Esophagus squamous epithelium (tissue), 5 donors: ENCODE measurements at regions not wholly inside any gene's neighbourhood (a gene's known extent, or its start where the extent isn't known, plus 50 kb on each side); places are given as distances from the start of the nearest gene placed in this dataset.

Experiments used
- DNase-seq: peaks from one replicate; lab custom pipeline; 2025; lab: John Stamatoyannopoulos, UW
- H3K27ac ChIP-seq, 4 donors: fragments of 200-600 bp; sonication (generic); one replicate each; pipeline ENCODE4 v1.5.1; 2016 to 2019; ENCODE audit warnings: mild to moderate bottlenecking in 1 of 4
- H3K27me3 ChIP-seq, 4 donors: fragments of 200-600 bp; sonication (generic); 1 replicate in 3 of 4; 2 replicates in 1 of 4; pipeline versions ENCODE4 v1.5.1 to v1.6.0; 2017 to 2021; ENCODE audit warnings: antibody characterized with exemption in 1 of 4
- H3K36me3 ChIP-seq, 3 donors: fragments of 200-600 bp; sonication (generic); one replicate each; pipeline ENCODE4 v1.5.1; 2016 to 2019
- H3K4me1 ChIP-seq, 3 donors: fragments of 200-600 bp; sonication (generic); one replicate each; pipeline ENCODE4 v1.5.1; 2017 to 2019
- H3K4me3 ChIP-seq, 4 donors: fragments of 200-600 bp; sonication (generic); 1 replicate in 3 of 4; 2 replicates in 1 of 4; pipeline ENCODE4 v1.5.1; 2016 to 2019; ENCODE audit warnings: mild to moderate bottlenecking in 2 of 4, moderate library complexity in 1 of 4
- H3K9me3 ChIP-seq, 3 donors: fragments of 200-600 bp; sonication (generic); one replicate each; pipeline ENCODE4 v1.5.1; 2016 to 2019
- POLR2A ChIP-seq, 4 donors: fragments of 450-650 bp; IDR thresholded peaks; one replicate each; pipeline ENCODE4 v1.6.1; 2017; ENCODE audit warnings: antibody characterized with exemption in 4 of 4, mild to moderate bottlenecking in 4 of 4, moderate library complexity in 3 of 4
- WGBS, 2 donors: methylation state at CpG; one replicate each; pipeline ENCODE4 v1.1.5; 2018; 5-methylcytosine and 5-hydroxymethylcytosine counted together
- intact Hi-C: fragments of 100-400 bp; cut with DNase I; formaldehyde crosslinking; loops from one replicate; pipeline ENCODE4 v1.15.0; 2022
- TF ChIP-seq, protein P1 (sequence below), 6 experiments: fragments of 450-650 bp in 4 of 6; fragments of 200-600 bp in 2 of 6; sonication (generic) in 2 of 6; IDR thresholded peaks; one replicate each; pipeline ENCODE4 v1.5.1; 2016 to 2019; ENCODE audit warnings: antibody characterized with exemption in 6 of 6, mild to moderate bottlenecking in 4 of 6, moderate library complexity in 4 of 6
- donor health status: DM: yes; HTN: yes; CAD: no.

DNA sequence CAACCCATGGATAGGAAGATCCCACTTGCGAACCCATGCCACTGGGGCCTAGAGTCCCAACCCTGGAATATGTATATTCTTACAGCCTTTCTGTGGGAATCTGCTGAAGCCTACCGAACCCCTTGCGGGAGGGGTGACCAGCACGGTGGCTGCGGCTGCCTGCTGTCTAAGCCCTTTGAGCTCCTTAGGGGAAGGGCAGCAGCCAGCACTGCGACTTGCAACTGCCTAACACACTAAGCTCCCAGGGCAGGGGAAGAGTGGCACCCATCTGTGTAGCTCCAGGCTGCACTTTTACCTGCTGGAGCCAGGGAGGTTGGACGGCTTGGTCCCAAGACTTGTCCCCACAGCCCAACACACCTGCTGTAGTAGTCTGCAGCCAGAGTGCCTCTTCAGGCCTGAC lies 1968.7 kb upstream of the FLRT2 start:
- Histone ChIP-seq H3K36me3 (no peaks in the 10 kb centered on the region), H3K27me3 (no peaks in the 10 kb centered on the region), H3K9me3 (no peaks in the 10 kb centered on the region), H3K27ac (no peak overlapping the region), H3K4me3 (no peak overlapping the region), H3K4me1 (no peaks in the 10 kb centered on the region)
- 96 to 100% methylated on average over 1 to 5 of the region's 7 CpGs for WGBS, 2 donors
- TF ChIP-seq, protein P1, sequence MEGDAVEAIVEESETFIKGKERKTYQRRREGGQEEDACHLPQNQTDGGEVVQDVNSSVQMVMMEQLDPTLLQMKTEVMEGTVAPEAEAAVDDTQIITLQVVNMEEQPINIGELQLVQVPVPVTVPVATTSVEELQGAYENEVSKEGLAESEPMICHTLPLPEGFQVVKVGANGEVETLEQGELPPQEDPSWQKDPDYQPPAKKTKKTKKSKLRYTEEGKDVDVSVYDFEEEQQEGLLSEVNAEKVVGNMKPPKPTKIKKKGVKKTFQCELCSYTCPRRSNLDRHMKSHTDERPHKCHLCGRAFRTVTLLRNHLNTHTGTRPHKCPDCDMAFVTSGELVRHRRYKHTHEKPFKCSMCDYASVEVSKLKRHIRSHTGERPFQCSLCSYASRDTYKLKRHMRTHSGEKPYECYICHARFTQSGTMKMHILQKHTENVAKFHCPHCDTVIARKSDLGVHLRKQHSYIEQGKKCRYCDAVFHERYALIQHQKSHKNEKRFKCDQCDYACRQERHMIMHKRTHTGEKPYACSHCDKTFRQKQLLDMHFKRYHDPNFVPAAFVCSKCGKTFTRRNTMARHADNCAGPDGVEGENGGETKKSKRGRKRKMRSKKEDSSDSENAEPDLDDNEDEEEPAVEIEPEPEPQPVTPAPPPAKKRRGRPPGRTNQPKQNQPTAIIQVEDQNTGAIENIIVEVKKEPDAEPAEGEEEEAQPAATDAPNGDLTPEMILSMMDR (IDR thresholded peaks at IDR 0.05): no peak
- TF ChIP-seq POLR2A (IDR thresholded peaks at IDR 0.05): no peak
- DNase-seq: no peak
- intact Hi-C loops: no loop called here

DNA sequence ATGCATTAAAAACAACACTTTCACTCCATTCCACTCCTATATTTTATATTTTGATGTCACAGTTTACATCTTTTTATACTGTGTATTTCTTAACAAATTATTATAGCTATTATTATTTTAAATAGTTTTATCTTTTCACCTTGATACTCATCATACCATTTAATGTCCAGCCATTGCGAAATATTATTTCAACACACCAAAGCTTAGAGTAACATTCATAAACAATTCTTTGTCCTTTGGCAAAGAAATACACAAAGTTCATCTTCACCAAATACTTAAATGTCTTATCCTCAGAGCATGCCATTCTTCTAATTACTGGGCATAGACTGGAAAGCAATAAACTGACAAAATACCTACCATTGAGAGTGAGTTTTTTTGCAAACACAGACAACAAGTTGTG lies 1963.4 kb upstream of the FLRT2 start:
- TF ChIP-seq, protein P1 (IDR thresholded peaks at IDR 0.05): no peak
- TF ChIP-seq POLR2A (IDR thresholded peaks at IDR 0.05): no peak
- Histone ChIP-seq H3K4me3 (no peak overlapping the region), H3K4me1 (no peaks in the 10 kb centered on the region), H3K27me3 (no peaks in the 10 kb centered on the region), H3K27ac (no peak overlapping the region), H3K9me3 (no peaks in the 10 kb centered on the region), H3K36me3 (no peaks in the 10 kb centered on the region)
- intact Hi-C loops: no loop called here
- no peak for DNase-seq
- 88 to 92% methylated on average over 1 of the region's 1 CpG for WGBS, 2 donors

DNA sequence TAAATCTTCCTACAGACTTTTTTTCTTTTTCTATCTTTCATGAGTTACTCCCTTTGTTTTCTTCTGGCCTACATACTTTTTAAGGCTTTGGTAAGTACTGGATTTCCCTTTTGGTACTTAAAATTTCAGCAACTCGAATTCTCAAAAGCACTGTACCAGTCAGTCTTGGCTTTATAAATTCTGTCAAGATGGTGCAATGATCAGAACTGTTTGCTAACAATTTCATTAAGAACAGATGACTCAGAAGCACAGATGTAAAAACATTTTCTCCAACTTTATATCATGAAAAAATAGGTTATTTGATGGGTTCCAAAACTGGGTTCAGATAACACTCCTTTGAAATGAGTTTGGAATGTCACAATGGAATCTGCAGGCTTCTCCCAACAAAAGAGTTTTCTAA lies 1961.8 kb upstream of the FLRT2 start:
- Histone ChIP-seq H3K4me1 (no peaks in the 10 kb centered on the region), H3K36me3 (no peaks in the 10 kb centered on the region), H3K4me3 (no peak overlapping the region), H3K27me3 (no peaks in the 10 kb centered on the region), H3K9me3 (no peaks in the 10 kb centered on the region), H3K27ac (no peak overlapping the region)
- intact Hi-C loops: no loop called here
- no peak for DNase-seq
- 36 to 54% methylated on average over 1 of the region's 1 CpG for WGBS, 2 donors
- no peak for TF ChIP-seq POLR2A (IDR thresholded peaks at IDR 0.05)
- TF ChIP-seq, protein P1 (IDR thresholded peaks at IDR 0.05): no peak

DNA sequence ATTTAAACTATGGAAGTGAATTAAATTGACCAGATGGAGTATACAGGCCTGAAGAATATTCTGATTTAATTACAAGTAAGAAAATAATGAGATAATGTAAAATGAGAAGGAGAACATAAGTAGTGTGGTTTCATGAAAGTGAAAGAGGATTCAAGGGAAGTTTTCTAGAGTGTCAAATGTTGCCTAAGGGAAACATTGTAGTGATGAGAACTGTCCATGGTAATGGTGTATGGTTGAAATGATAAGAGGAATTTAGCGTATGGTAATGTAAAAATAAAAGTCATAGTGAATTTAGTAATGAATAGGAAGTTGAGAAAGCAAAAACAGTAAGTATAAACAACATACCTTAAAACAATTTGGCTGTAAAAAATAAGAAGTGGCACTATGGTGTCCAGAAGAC lies 1954.6 kb upstream of the FLRT2 start:
- 60 to 85% methylated on average over 1 of the region's 1 CpG for WGBS, 2 donors
- no peaks in the 10 kb centered on the region for H3K4me1 ChIP-seq
- no peak overlapping the region for H3K4me3 ChIP-seq
- DNase-seq: no peak
- TF ChIP-seq POLR2A (IDR thresholded peaks at IDR 0.05): no peak
- TF ChIP-seq, protein P1 (IDR thresholded peaks at IDR 0.05): no peak
- no peaks in the 10 kb centered on the region for H3K36me3 ChIP-seq
- intact Hi-C loops: no loop called here
- no peak overlapping the region for H3K27ac ChIP-seq
- no peaks in the 10 kb centered on the region for H3K9me3 ChIP-seq
- H3K27me3 ChIP-seq: no peaks in the 10 kb centered on the region

DNA sequence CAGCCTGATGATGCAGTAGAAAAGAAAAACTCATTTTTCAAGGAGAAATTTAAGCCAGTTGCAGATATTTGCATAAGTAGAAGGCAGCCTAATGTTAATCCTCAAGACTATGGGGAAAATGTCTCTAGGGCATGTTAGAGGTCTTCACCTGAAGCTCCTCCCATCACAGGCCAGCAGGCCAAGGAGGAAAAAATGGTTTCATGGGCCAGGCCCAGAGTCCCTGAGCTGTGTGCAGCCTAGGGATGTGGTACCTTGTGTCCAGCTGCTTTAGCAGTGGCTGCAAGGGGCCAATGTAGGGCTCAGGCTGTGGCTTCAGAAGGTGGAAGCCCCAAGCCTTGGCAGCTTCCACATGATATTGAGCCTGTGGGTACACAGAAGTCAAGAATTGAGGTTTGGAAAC lies 1946.7 kb upstream of the FLRT2 start:
- no peak for DNase-seq
- H3K9me3 ChIP-seq: peaks cover 0 to 8% (median 5%) of the 10 kb centered on the region in 3 donors
- H3K27ac ChIP-seq: no peak overlapping the region
- H3K4me1 ChIP-seq: no peaks in the 10 kb centered on the region
- H3K27me3 ChIP-seq: no peaks in the 10 kb centered on the region
- H3K4me3 ChIP-seq: no peak overlapping the region
- no peaks in the 10 kb centered on the region for H3K36me3 ChIP-seq
- TF ChIP-seq POLR2A (IDR thresholded peaks at IDR 0.05): no peak
- TF ChIP-seq, protein P1 (IDR thresholded peaks at IDR 0.05): no peak
- intact Hi-C loops: no loop called here
